ENCODE measurements at regions not wholly inside any gene's neighbourhood (a gene's known extent, or its start where the extent isn't known, plus 50 kb on each side); places are given as distances from the start of the nearest gene placed in this dataset.
"Not testable (repeated sequence)": the region's sequence is repeated elsewhere in the genome, so short reads cannot be mapped to it uniquely, and the experiment has no call there.

DNA sequence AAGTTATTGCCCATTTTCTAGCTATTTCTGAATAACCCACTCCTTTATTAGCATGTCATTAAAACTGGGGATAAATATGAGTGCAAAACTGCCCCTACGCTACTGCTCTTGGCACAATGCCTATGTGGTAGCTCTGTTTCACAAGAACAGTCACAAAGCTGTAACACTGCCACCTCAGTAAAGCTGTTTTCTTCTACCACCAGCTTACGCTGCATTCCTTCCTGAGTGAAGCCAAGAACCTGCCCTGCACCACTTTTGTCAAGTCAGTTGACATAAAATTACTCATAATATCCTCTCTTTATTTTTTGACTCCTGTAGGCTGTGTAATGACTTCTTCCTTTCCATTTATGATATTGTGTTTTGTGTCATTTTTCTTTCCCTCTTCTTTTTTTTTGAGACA, 313.2 kb upstream of the PLGLB1 start:
- in situ Hi-C loops (cut with HindIII; ENCODE audit: extremely low pct_ligation_motif_present, low pct_unique_long_range_greater_than_20kb); H3K27me3 ChIP-seq (ENCODE audit: control insufficient read depth in 1 of 2, insufficient read depth in 2 of 2, low read length in 2 of 2); H3K27ac ChIP-seq (ENCODE audit: extremely low read length, insufficient read depth, low read length); H3K4me3 ChIP-seq (replicated peaks in 1 of 3; ENCODE audit: insufficient read depth in 1 of 3, low read depth in 2 of 3, low read length in 3 of 3); POLR2A ChIA-PET; FAIRE-seq; ATAC-seq; H3K79me2 ChIP-seq (ENCODE audit: insufficient read depth, low read length); H3K36me3 ChIP-seq (replicated peaks in 1 of 2; ENCODE audit: control insufficient read depth in 1 of 2, insufficient read depth in 2 of 2, low read length in 2 of 2); H3K9ac ChIP-seq (ENCODE audit: insufficient read depth, low read depth, low read length); H3K9me3 ChIP-seq (ENCODE audit: low read length); H4K20me1 ChIP-seq (ENCODE audit: insufficient read depth, low read length); H3K4me1 ChIP-seq (ENCODE audit: insufficient read depth, low read length); DNase-seq (ENCODE audit: low spot score); H2AFZ ChIP-seq (ENCODE audit: low read length); intact Hi-C loops (cut with micrococcal nuclease; ENCODE audit: unreplicated experiment); CTCF ChIA-PET (ENCODE audit: low intra/inter-chr PET ratio, low total read pairs); BruUV-seq (replicated peaks); H3K4me2 ChIP-seq (ENCODE audit: low read depth, low read length): not testable (repeated sequence)
- 37% methylated on average over 2 of the region's 2 CpGs for WGBS (ENCODE audit: low lambda C conversion rate)

- DNase-seq (ENCODE audit: low spot score); H3K9ac ChIP-seq (ENCODE audit: insufficient read depth, low read depth, low read length); BruUV-seq (replicated peaks); H3K9me3 ChIP-seq (ENCODE audit: low read length); H4K20me1 ChIP-seq (ENCODE audit: insufficient read depth, low read length); in situ Hi-C loops (cut with HindIII; ENCODE audit: extremely low pct_ligation_motif_present, low pct_unique_long_range_greater_than_20kb); H3K4me2 ChIP-seq (ENCODE audit: low read depth, low read length); POLR2A ChIA-PET; H3K4me3 ChIP-seq (replicated peaks in 1 of 3; ENCODE audit: insufficient read depth in 1 of 3, low read depth in 2 of 3, low read length in 3 of 3); H2AFZ ChIP-seq (ENCODE audit: low read length); H3K4me1 ChIP-seq (ENCODE audit: insufficient read depth, low read length); H3K79me2 ChIP-seq (ENCODE audit: insufficient read depth, low read length); ATAC-seq; CTCF ChIA-PET (ENCODE audit: low intra/inter-chr PET ratio, low total read pairs); H3K27me3 ChIP-seq (ENCODE audit: control insufficient read depth in 1 of 2, insufficient read depth in 2 of 2, low read length in 2 of 2); H3K27ac ChIP-seq (ENCODE audit: extremely low read length, insufficient read depth, low read length); H3K36me3 ChIP-seq (replicated peaks in 1 of 2; ENCODE audit: control insufficient read depth in 1 of 2, insufficient read depth in 2 of 2, low read length in 2 of 2); FAIRE-seq; intact Hi-C loops (cut with micrococcal nuclease; ENCODE audit: unreplicated experiment): not testable (repeated sequence)
- WGBS (ENCODE audit: low lambda C conversion rate): 0% methylated on average over 1 of the region's 1 CpG
These were observed 317.4 kb upstream of the PLGLB1 start for GRCh38 chr2:87338998-87339397.

DNA sequence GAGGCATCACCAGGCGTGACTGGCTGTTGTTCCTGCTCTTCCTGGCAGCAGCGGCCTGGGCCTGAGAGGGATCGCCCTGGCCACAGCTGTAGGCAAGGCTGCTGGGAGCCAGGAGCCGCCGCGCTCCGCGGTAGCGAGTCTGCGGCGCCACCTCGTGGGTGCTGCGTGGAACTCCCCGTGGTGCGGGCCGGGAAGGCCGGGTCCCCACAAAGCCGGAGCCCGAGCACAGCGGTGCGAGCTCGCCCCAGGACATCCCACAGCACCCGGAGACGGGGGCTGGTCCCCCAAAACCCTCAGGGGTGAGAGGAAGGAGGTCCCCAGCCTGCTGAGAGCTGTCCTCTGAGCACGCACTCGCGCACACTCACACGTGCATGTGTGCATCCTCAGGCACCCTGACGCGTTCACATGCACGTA, 320.0 kb upstream of the PLGLB1 start:
- not testable (repeated sequence) for H3K27me3 ChIP-seq (ENCODE audit: control insufficient read depth in 1 of 2, insufficient read depth in 2 of 2, low read length in 2 of 2); TF ChIP-seq NR2F6 (IDR thresholded peaks at IDR 0.05)
- DNase-seq (ENCODE audit: low spot score): peak; percentile 27
- ATAC-seq: peak; percentile 48; the same call in 2 of the 3 replicates
- TF ChIP-seq SMC3 (IDR thresholded peaks at IDR 0.05; ENCODE audit: low read length) (peak; percentile 9; the same call in 1 of the 2 replicates), MXD3 (CRISPR knock-in tag; IDR thresholded peaks at IDR 0.05) (0 out of 2 replicates have a peak, but pooled peaks have one; percentile 34), ZNF768 (CRISPR knock-in tag; IDR thresholded peaks at IDR 0.05) (peak; percentile 58; the same call in 1 of the 2 replicates), STAG1 (CRISPR knock-in tag; IDR thresholded peaks at IDR 0.05) (peak; percentile 91), GATAD2A (CRISPR knock-in tag; IDR thresholded peaks at IDR 0.05) (0 out of 2 replicates have a peak, but pooled peaks have one; percentile 17), MYC (CRISPR knock-in tag; IDR thresholded peaks at IDR 0.05; ENCODE audit: borderline replicate concordance) (peak; percentile 5; the same call in 1 of the 2 replicates), NR2F6 (CRISPR knock-in tag; IDR thresholded peaks at IDR 0.05) (peak; percentile 13; the same call in 1 of the 2 replicates), GABPB1 (CRISPR knock-in tag; IDR thresholded peaks at IDR 0.05) (peak; percentile 52; the same call in 1 of the 2 replicates), CBX5 (CRISPR knock-in tag; IDR thresholded peaks at IDR 0.05; ENCODE audit: borderline replicate concordance) (peak; percentile 26; the same call in 1 of the 2 replicates), KDM2A (CRISPR knock-in tag; IDR thresholded peaks at IDR 0.05; ENCODE audit: borderline replicate concordance, low read depth) (peak; percentile 68)
- TF ChIP-seq, protein P1, sequence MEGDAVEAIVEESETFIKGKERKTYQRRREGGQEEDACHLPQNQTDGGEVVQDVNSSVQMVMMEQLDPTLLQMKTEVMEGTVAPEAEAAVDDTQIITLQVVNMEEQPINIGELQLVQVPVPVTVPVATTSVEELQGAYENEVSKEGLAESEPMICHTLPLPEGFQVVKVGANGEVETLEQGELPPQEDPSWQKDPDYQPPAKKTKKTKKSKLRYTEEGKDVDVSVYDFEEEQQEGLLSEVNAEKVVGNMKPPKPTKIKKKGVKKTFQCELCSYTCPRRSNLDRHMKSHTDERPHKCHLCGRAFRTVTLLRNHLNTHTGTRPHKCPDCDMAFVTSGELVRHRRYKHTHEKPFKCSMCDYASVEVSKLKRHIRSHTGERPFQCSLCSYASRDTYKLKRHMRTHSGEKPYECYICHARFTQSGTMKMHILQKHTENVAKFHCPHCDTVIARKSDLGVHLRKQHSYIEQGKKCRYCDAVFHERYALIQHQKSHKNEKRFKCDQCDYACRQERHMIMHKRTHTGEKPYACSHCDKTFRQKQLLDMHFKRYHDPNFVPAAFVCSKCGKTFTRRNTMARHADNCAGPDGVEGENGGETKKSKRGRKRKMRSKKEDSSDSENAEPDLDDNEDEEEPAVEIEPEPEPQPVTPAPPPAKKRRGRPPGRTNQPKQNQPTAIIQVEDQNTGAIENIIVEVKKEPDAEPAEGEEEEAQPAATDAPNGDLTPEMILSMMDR (CRISPR knock-in tag; IDR thresholded peaks at IDR 0.05): peak; percentile 70

More for the DNA sequence above, 320.0 kb upstream of the PLGLB1 start:
- H3K4me1 ChIP-seq (ENCODE audit: insufficient read depth, low read length); FAIRE-seq; H3K27ac ChIP-seq (ENCODE audit: extremely low read length, insufficient read depth, low read length); POLR2A ChIA-PET; H3K79me2 ChIP-seq (ENCODE audit: insufficient read depth, low read length); H4K20me1 ChIP-seq (ENCODE audit: insufficient read depth, low read length); H3K36me3 ChIP-seq (replicated peaks in 1 of 2; ENCODE audit: control insufficient read depth in 1 of 2, insufficient read depth in 2 of 2, low read length in 2 of 2); H3K9ac ChIP-seq (ENCODE audit: insufficient read depth, low read depth, low read length); intact Hi-C loops (cut with micrococcal nuclease; ENCODE audit: unreplicated experiment); H2AFZ ChIP-seq (ENCODE audit: low read length); H3K9me3 ChIP-seq (ENCODE audit: low read length); BruUV-seq (replicated peaks); in situ Hi-C loops (cut with HindIII; ENCODE audit: extremely low pct_ligation_motif_present, low pct_unique_long_range_greater_than_20kb); CTCF ChIA-PET (ENCODE audit: low intra/inter-chr PET ratio, low total read pairs); H3K4me3 ChIP-seq (replicated peaks in 1 of 3; ENCODE audit: insufficient read depth in 1 of 3, low read depth in 2 of 3, low read length in 3 of 3): not testable (repeated sequence)
- peak overlapping the region; percentile 24; the same call in 1 of the 2 replicates for H3K4me2 ChIP-seq (ENCODE audit: low read depth, low read length)
- WGBS (ENCODE audit: low lambda C conversion rate): 45% methylated on average over 13 of the region's 31 CpGs
